ENCODE measurements at regions not wholly inside any gene's neighbourhood (a gene's known extent, or its start where the extent isn't known, plus 50 kb on each side); places are given as distances from the start of the nearest gene placed in this dataset.

DNA sequence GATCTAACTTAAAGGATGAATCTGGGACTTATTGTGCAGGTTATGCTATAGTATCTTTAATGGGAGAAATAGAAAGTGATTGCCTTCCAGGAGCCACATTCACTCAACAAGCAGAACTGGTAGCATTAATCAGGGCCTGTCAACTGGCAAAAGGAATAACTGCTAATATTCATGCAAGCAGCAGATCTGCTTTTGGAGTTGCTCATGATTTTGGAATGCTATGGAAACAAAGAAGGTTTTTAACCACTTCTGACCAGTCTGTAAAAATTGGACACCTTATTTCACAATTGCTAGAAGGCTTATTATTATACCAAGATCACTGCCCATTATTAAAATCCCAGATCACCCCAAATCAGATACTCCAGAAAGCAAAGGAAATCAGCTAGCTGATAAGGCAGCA, 200.4 kb downstream of the MREG start:
- Mint-ChIP-seq H3K36me3 (ENCODE audit: unreplicated experiment) (no peaks in the 10 kb centered on the region), H3K4me3 (ENCODE audit: unreplicated experiment) (no peak overlapping the region), H3K9me3 (ENCODE audit: unreplicated experiment) (no peaks in the 10 kb centered on the region), H3K27ac (ENCODE audit: unreplicated experiment) (no peak overlapping the region), H3K27me3 (ENCODE audit: unreplicated experiment) (no peaks in the 10 kb centered on the region), H3K4me1 (ENCODE audit: low read depth, unreplicated experiment) (no peaks in the 10 kb centered on the region)
- TF ChIP-seq, protein P1, sequence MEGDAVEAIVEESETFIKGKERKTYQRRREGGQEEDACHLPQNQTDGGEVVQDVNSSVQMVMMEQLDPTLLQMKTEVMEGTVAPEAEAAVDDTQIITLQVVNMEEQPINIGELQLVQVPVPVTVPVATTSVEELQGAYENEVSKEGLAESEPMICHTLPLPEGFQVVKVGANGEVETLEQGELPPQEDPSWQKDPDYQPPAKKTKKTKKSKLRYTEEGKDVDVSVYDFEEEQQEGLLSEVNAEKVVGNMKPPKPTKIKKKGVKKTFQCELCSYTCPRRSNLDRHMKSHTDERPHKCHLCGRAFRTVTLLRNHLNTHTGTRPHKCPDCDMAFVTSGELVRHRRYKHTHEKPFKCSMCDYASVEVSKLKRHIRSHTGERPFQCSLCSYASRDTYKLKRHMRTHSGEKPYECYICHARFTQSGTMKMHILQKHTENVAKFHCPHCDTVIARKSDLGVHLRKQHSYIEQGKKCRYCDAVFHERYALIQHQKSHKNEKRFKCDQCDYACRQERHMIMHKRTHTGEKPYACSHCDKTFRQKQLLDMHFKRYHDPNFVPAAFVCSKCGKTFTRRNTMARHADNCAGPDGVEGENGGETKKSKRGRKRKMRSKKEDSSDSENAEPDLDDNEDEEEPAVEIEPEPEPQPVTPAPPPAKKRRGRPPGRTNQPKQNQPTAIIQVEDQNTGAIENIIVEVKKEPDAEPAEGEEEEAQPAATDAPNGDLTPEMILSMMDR (IDR thresholded peaks at IDR 0.05; ENCODE audit: partially characterized antibody, unreplicated experiment) = no peak
- no peak for DNase-seq

DNA sequence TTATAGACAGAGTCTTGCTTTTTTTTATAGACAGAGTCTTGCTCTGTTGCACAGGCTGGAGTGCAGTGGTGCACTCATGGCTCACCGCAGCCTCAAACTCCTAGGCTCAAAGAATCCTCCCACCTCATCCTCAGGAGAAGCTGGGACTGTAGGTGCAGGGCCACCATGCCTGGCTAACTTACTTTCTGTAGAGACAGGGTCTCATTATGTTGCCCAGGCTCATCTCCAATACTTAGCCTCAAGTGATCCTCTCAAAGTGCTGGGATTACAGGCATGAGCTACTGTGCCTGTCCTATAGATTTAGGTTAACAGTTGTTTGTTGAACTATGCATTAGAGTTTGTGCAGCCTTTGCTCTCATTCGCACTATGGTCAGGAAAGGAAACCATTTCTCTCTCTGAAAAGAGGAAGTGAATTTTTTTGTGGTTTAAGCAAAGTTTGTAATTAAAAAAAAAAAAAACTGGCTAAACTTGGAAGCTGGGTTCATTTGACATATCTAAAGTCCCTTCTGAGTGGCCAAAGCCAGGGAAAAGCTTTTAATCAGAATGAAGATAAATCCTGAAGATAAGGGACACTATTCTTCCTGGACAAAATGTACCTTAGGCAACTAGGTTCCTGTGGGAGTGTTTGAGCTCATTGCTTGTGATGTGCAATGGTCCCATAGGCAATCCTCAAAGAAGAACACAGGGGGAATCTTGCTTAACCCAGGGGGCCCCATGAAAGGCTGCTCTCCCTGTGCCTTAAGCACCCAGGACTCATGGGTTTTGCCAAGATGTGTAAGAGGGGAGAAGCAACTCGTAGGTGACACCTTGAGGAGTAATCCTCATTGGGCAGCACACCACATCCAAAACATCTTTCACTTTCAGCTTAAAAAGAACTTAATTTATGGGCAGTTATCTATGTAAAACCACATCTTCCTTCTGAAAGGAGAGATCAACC, 201.7 kb downstream of the MREG start:
- DNase-seq = no peak
- no peaks in the 10 kb centered on the region for H3K9me3 Mint-ChIP-seq (ENCODE audit: unreplicated experiment)
- TF ChIP-seq, protein P1 (IDR thresholded peaks at IDR 0.05; ENCODE audit: partially characterized antibody, unreplicated experiment) = no peak
- no peak overlapping the region for H3K27ac Mint-ChIP-seq (ENCODE audit: unreplicated experiment)
- no peaks in the 10 kb centered on the region for H3K36me3 Mint-ChIP-seq (ENCODE audit: unreplicated experiment)
- no peak overlapping the region for H3K4me3 Mint-ChIP-seq (ENCODE audit: unreplicated experiment)
- H3K27me3 Mint-ChIP-seq (ENCODE audit: unreplicated experiment) = no peaks in the 10 kb centered on the region
- no peaks in the 10 kb centered on the region for H3K4me1 Mint-ChIP-seq (ENCODE audit: low read depth, unreplicated experiment)

DNA sequence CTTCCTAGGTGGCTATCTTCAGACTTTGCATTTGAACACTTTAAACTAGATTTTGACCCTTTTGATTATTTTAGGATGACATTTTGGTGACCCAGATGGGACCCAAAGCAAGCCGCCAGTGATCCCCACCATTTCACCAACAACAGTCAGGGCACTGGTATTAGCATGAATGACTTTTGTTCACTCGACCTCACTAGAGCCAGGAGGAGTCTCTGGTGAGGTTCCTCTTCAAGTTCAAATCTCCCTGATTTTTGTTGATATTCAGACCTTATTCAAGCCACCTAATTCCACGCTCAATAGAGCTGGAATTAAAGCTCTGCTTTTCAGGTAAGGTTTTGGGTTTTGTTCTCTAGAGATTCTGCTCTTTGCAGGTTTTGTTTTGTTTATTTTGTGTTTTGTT, 202.3 kb downstream of the MREG start:
- Mint-ChIP-seq H3K4me1 (ENCODE audit: low read depth, unreplicated experiment) (no peaks in the 10 kb centered on the region), H3K36me3 (ENCODE audit: unreplicated experiment) (no peaks in the 10 kb centered on the region), H3K4me3 (ENCODE audit: unreplicated experiment) (no peak overlapping the region), H3K27ac (ENCODE audit: unreplicated experiment) (no peak overlapping the region), H3K9me3 (ENCODE audit: unreplicated experiment) (no peaks in the 10 kb centered on the region), H3K27me3 (ENCODE audit: unreplicated experiment) (no peaks in the 10 kb centered on the region)
- DNase-seq = no peak
- TF ChIP-seq, protein P1 (IDR thresholded peaks at IDR 0.05; ENCODE audit: partially characterized antibody, unreplicated experiment) = no peak

DNA sequence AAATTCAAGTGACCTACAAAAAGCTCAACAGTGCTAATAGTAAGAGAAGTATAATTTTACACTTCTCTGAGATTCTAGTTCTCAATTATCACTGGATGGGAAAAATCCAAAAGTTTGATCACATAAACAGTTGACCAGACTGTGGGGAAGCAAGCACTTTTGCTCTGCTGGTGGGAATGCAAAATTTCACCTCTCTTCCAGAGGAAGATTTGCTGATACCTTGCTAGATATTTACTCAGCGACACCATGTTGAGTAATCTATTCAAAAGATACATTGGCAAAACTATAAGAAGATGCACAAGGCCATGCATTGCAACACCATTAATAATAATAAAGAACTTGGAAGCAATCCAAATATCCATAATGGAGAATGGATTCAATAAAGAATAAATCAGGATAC, 204.4 kb downstream of the MREG start:
- no peak overlapping the region for H3K4me3 Mint-ChIP-seq (ENCODE audit: unreplicated experiment)
- TF ChIP-seq, protein P1 (IDR thresholded peaks at IDR 0.05; ENCODE audit: partially characterized antibody, unreplicated experiment) = no peak
- no peaks in the 10 kb centered on the region for H3K27me3 Mint-ChIP-seq (ENCODE audit: unreplicated experiment)
- no peaks in the 10 kb centered on the region for H3K36me3 Mint-ChIP-seq (ENCODE audit: unreplicated experiment)
- no peaks in the 10 kb centered on the region for H3K9me3 Mint-ChIP-seq (ENCODE audit: unreplicated experiment)
- no peaks in the 10 kb centered on the region for H3K4me1 Mint-ChIP-seq (ENCODE audit: low read depth, unreplicated experiment)
- no peak overlapping the region for H3K27ac Mint-ChIP-seq (ENCODE audit: unreplicated experiment)
- DNase-seq = no peak

DNA sequence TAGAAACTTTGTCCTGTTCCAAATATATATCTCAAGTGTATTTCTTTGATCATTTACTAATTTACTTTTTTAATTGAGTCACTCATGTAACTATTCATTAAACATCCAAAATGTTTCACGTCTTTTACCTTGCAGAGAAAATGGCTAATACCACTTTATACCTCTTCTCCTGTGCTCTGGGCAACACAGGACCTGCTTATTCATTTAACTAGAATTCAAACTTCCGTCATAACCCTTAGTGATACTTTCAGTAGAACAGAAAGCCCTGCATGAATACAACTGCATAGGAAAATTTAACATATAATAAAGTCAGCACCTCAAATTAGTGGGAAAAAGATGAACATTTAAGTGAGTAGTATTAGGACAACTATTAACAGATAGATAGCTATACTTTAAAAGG, 205.2 kb downstream of the MREG start:
- H3K4me1 Mint-ChIP-seq (ENCODE audit: low read depth, unreplicated experiment) = no peaks in the 10 kb centered on the region

More for the DNA sequence above, 205.2 kb downstream of the MREG start:
- DNase-seq = no peak
- Mint-ChIP-seq H3K27me3 (ENCODE audit: unreplicated experiment) (no peaks in the 10 kb centered on the region), H3K9me3 (ENCODE audit: unreplicated experiment) (no peaks in the 10 kb centered on the region), H3K36me3 (ENCODE audit: unreplicated experiment) (no peaks in the 10 kb centered on the region), H3K27ac (ENCODE audit: unreplicated experiment) (no peak overlapping the region), H3K4me3 (ENCODE audit: unreplicated experiment) (no peak overlapping the region)
- TF ChIP-seq, protein P1 (IDR thresholded peaks at IDR 0.05; ENCODE audit: partially characterized antibody, unreplicated experiment) = no peak
